HAP-1 (cell line): ENCODE measurements at regions not wholly inside any gene's neighbourhood (a gene's known extent, or its start where the extent isn't known, plus 50 kb on each side); places are given as distances from the start of the nearest gene placed in this dataset.

ENCODE experiments used
- DNase-seq, 2 experiments: peaks; one replicate each; pipeline ENCODE4 v3.0.0-alpha.2; 2016 to 2020; ENCODE audit warnings: low spot score in 2 of 2
- H3K27me3 ChIP-seq: fragments of 250-450 bp; sonication (Bioruptor Pico); 2 replicates; pipeline ENCODE4 v1.5.1; 2020; ENCODE audit warnings: low read depth, mild to moderate bottlenecking, moderate library complexity
- H3K36me3 ChIP-seq: fragments of 250-450 bp; sonication (Bioruptor Pico); replicated peaks from 2 replicates; pipeline ENCODE4 v1.5.1; 2020; ENCODE audit warnings: mild to moderate bottlenecking
- H3K4me1 ChIP-seq: fragments of 250-450 bp; sonication (Bioruptor Pico); 2 replicates; pipeline ENCODE4 v1.5.1; 2020; ENCODE audit warnings: mild to moderate bottlenecking
- H3K4me3 ChIP-seq: fragments of 250-450 bp; sonication (Bioruptor Pico); 2 replicates; pipeline ENCODE4 v1.5.1; 2020; ENCODE audit warnings: mild to moderate bottlenecking, moderate library complexity
- H3K9me3 ChIP-seq: fragments of 250-450 bp; sonication (Bioruptor Pico); 2 replicates; pipeline ENCODE4 v1.5.1; 2020; ENCODE audit warnings: mild to moderate bottlenecking, moderate library complexity
- in situ Hi-C: fragments of 300-500 bp; cut with MboI; formaldehyde crosslinking; loops from 3 replicates; pipeline ENCODE4 v1.14.3; 2020; ENCODE audit warnings: low sequenced_read_pairs, inconsistent platforms, mixed read lengths

GRCh38 chr11:23272095-23272494, 411.8 kb upstream of the CCDC179 start:
- Histone ChIP-seq H3K36me3 (no peaks in the 10 kb centered on the region), H3K27me3 (no peaks in the 10 kb centered on the region), H3K9me3 (no peaks in the 10 kb centered on the region), H3K4me3 (no peak overlapping the region), H3K4me1 (peaks cover 16% of the 10 kb centered on the region)
- DNase-seq, result no peak
- in situ Hi-C loops, result no loop called here

GRCh38 chr11:23278121-23278520, 417.8 kb upstream of the CCDC179 start:
- no peak for DNase-seq
- H3K4me3 ChIP-seq, result no peak overlapping the region
- H3K4me1 ChIP-seq, result peaks cover 21% of the 10 kb centered on the region
- in situ Hi-C loops, result no loop called here
- no peaks in the 10 kb centered on the region for H3K36me3 ChIP-seq
- no peaks in the 10 kb centered on the region for H3K27me3 ChIP-seq
- no peaks in the 10 kb centered on the region for H3K9me3 ChIP-seq

DNA sequence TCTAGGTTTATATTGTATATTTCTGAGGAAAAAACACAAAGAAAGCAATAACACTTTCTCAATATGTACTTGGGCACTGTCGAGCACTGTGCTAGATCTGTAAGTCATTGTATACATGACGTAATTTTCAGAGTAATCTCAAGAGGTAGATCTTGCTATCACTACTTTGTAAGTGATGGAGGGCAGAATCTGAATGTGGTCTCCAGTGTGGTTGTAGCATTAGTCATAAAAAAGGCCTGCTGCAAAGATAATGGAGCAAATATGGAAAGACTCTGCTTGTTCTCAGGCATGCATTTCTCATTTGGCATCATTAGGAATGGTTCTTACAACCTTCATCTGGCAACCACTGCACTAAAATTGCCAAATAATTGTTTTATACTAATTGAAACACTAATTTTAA, 419.8 kb upstream of the CCDC179 start:
- Histone ChIP-seq H3K4me3 (no peak overlapping the region), H3K4me1 (peaks cover 21% of the 10 kb centered on the region), H3K27me3 (no peaks in the 10 kb centered on the region), H3K36me3 (no peaks in the 10 kb centered on the region), H3K9me3 (no peaks in the 10 kb centered on the region)
- in situ Hi-C loops, result no loop called here
- DNase-seq, result no peak

GRCh38 chr11:23283666-23284065, 423.4 kb upstream of the CCDC179 start:
- H3K4me1 ChIP-seq, result no peaks in the 10 kb centered on the region
- DNase-seq, result no peak
- H3K4me3 ChIP-seq, result no peak overlapping the region
- no peaks in the 10 kb centered on the region for H3K27me3 ChIP-seq
- no peaks in the 10 kb centered on the region for H3K36me3 ChIP-seq
- in situ Hi-C loops, result no loop called here
- H3K9me3 ChIP-seq, result no peaks in the 10 kb centered on the region

DNA sequence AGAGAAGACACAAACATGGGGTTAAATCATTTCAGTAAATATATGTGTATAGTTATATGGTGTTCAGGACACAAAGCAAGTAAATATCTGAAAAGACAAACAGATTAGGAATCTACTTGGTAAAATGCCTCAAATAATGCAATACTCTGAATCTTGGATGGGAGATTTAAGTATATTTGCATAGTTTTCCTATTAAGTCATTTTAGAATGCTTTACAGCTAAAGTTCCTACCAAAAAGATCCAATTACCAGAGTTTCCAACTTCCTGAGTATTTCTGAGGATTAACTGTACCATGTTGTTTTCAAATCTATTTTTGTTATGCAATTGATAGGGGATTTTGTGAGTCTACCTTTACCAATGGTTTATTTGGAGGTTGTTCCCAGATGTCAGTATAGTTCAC, 424.4 kb upstream of the CCDC179 start:
- H3K9me3 ChIP-seq, result no peaks in the 10 kb centered on the region
- no peaks in the 10 kb centered on the region for H3K4me1 ChIP-seq
- in situ Hi-C loops, result no loop called here
- H3K4me3 ChIP-seq, result no peak overlapping the region
- H3K36me3 ChIP-seq, result no peaks in the 10 kb centered on the region
- DNase-seq, result no peak
- H3K27me3 ChIP-seq, result no peaks in the 10 kb centered on the region

GRCh38 chr11:23288003-23288783, 427.9 kb upstream of the CCDC179 start:
- Histone ChIP-seq H3K9me3 (no peaks in the 10 kb centered on the region), H3K4me3 (no peak overlapping the region), H3K27me3 (no peaks in the 10 kb centered on the region), H3K36me3 (no peaks in the 10 kb centered on the region), H3K4me1 (no peaks in the 10 kb centered on the region)
- no peak for DNase-seq
- in situ Hi-C loops, result no loop called here

GRCh38 chr11:23295241-23295640, 435.0 kb upstream of the CCDC179 start:
- H3K27me3 ChIP-seq, result no peaks in the 10 kb centered on the region
- DNase-seq, result no peak
- in situ Hi-C loops, result no loop called here
- no peak overlapping the region for H3K4me3 ChIP-seq
- no peaks in the 10 kb centered on the region for H3K36me3 ChIP-seq
- H3K9me3 ChIP-seq, result no peaks in the 10 kb centered on the region
- H3K4me1 ChIP-seq, result no peaks in the 10 kb centered on the region

- H3K4me3 ChIP-seq, result no peak overlapping the region
- DNase-seq, result no peak
- no peaks in the 10 kb centered on the region for H3K9me3 ChIP-seq
- in situ Hi-C loops, result no loop called here
- H3K27me3 ChIP-seq, result no peaks in the 10 kb centered on the region
- H3K36me3 ChIP-seq, result no peaks in the 10 kb centered on the region
- no peaks in the 10 kb centered on the region for H3K4me1 ChIP-seq
Observed at GRCh38 chr11:23308041-23308440, 447.8 kb upstream of the CCDC179 start.

- DNase-seq, result no peak
- Histone ChIP-seq H3K36me3 (no peaks in the 10 kb centered on the region), H3K4me1 (no peaks in the 10 kb centered on the region), H3K9me3 (no peaks in the 10 kb centered on the region), H3K4me3 (no peak overlapping the region), H3K27me3 (no peaks in the 10 kb centered on the region)
- in situ Hi-C loops, result no loop called here
Observed at GRCh38 chr11:23310276-23310675, 450.0 kb upstream of the CCDC179 start.

GRCh38 chr11:23311986-23312940, 452.0 kb upstream of the CCDC179 start:
- Histone ChIP-seq H3K9me3 (no peaks in the 10 kb centered on the region), H3K27me3 (no peaks in the 10 kb centered on the region), H3K4me3 (no peak overlapping the region), H3K4me1 (no peaks in the 10 kb centered on the region), H3K36me3 (no peaks in the 10 kb centered on the region)
- in situ Hi-C loops, result no loop called here
- no peak for DNase-seq

DNA sequence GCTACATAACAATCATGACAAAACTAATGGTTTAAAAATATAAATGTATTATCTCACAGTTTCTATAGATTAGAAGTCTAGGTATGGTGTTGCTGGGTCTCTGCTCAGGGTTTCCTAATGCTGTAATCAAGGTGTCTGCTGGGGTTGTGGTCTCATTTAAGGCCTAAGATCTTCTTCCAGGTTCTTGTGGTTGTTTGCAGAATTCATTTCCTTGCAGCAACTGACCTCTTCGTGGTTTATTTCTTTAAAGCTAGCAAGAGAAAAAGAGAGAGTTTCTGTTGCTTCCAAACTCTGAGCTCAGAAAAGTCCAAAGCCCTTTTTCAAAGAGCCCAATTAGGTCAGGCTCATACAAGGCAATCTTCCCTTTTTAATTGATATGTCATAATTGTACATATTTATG, 452.7 kb upstream of the CCDC179 start:
- no peaks in the 10 kb centered on the region for H3K4me1 ChIP-seq
- H3K9me3 ChIP-seq, result no peaks in the 10 kb centered on the region
- H3K27me3 ChIP-seq, result no peaks in the 10 kb centered on the region
- in situ Hi-C loops, result no loop called here
- H3K36me3 ChIP-seq, result no peaks in the 10 kb centered on the region
- no peak overlapping the region for H3K4me3 ChIP-seq
- DNase-seq, result no peak

- in situ Hi-C loops, result no loop called here
- Histone ChIP-seq H3K36me3 (no peaks in the 10 kb centered on the region), H3K9me3 (no peaks in the 10 kb centered on the region), H3K4me1 (no peaks in the 10 kb centered on the region), H3K4me3 (no peak overlapping the region), H3K27me3 (no peaks in the 10 kb centered on the region)
- DNase-seq, result no peak
Observed at GRCh38 chr11:23314162-23314561, 453.9 kb upstream of the CCDC179 start.

DNA sequence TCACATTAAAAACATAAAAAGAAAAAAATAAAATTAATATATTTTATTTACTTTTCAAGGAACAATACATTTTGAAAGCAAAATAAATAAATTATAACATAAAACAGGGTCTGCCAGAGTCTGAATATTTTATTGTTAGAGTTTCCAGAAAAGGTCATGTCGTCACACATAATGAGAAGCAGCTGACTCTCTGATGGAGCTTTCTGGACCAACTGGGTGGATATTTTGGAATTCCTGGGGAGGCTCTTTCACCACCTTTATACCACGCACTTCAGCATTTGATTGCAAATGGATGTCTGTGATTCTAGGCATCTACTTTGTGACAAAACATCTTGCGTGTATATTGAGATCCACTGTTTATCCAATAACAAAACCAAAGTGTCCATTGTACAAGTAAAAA, 455.0 kb upstream of the CCDC179 start:
- Histone ChIP-seq H3K36me3 (no peaks in the 10 kb centered on the region), H3K4me1 (no peaks in the 10 kb centered on the region), H3K27me3 (no peaks in the 10 kb centered on the region), H3K4me3 (no peak overlapping the region), H3K9me3 (no peaks in the 10 kb centered on the region)
- in situ Hi-C loops, result no loop called here
- no peak for DNase-seq

DNA sequence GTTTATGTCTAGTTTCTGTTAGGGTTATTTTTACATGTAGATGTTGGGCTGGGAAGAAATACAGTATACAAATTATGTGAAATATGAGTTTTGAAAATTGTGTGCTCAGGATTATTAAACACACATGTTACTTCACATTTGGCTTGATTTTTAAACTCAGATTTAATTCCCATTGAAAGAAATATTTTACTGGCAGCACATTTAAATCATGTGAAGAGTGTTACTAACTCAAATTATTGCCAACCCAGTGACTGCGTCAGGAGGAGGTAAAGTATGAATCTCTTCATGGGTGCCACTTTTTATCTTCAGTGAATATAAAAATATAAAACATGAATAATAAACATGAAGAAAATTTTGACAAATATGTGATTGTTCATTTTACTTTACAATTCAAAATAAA, 457.5 kb upstream of the CCDC179 start:
- H3K4me3 ChIP-seq, result no peak overlapping the region
- no peaks in the 10 kb centered on the region for H3K9me3 ChIP-seq
- in situ Hi-C loops, result no loop called here
- no peaks in the 10 kb centered on the region for H3K4me1 ChIP-seq
- DNase-seq, result no peak
- no peaks in the 10 kb centered on the region for H3K27me3 ChIP-seq
- H3K36me3 ChIP-seq, result no peaks in the 10 kb centered on the region
